ENCODE measurements at regions not wholly inside any gene's neighbourhood (a gene's known extent, or its start where the extent isn't known, plus 50 kb on each side); places are given as distances from the start of the nearest gene placed in this dataset.

DNA sequence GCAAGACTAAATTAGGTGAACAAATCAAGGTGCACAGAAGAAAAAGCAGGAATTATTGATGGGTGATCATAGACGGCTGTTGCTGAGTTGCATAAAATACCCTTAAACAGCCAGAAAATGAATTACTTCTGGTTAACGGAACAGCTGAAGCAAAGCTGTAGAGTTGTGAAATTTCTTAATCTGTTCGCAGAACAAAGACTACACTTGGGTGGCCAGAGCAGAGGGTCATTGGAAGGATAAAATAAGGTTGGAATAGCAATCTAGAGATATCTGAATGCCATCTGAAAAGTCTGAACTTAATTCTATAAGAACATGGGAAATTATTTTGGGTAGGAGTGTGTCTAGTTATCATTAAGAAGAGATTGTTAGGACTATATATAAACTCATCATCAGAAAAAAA, 339.1 kb upstream of the RSPO3 start:
- H3K36me3 Mint-ChIP-seq = no peaks in the 10 kb centered on the region
- H3K4me1 Mint-ChIP-seq = peaks cover 32% of the 10 kb centered on the region
- H3K27ac Mint-ChIP-seq = no peak overlapping the region
- no peak for DNase-seq (ENCODE audit: low spot score in 2 of 2, unreplicated experiment in 2 of 2)
- H3K4me3 Mint-ChIP-seq = no peak overlapping the region
- no peaks in the 10 kb centered on the region for H3K9me3 Mint-ChIP-seq
- no peaks in the 10 kb centered on the region for H3K27me3 Mint-ChIP-seq (ENCODE audit: low read depth)
- TF ChIP-seq, protein P1, sequence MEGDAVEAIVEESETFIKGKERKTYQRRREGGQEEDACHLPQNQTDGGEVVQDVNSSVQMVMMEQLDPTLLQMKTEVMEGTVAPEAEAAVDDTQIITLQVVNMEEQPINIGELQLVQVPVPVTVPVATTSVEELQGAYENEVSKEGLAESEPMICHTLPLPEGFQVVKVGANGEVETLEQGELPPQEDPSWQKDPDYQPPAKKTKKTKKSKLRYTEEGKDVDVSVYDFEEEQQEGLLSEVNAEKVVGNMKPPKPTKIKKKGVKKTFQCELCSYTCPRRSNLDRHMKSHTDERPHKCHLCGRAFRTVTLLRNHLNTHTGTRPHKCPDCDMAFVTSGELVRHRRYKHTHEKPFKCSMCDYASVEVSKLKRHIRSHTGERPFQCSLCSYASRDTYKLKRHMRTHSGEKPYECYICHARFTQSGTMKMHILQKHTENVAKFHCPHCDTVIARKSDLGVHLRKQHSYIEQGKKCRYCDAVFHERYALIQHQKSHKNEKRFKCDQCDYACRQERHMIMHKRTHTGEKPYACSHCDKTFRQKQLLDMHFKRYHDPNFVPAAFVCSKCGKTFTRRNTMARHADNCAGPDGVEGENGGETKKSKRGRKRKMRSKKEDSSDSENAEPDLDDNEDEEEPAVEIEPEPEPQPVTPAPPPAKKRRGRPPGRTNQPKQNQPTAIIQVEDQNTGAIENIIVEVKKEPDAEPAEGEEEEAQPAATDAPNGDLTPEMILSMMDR (IDR thresholded peaks at IDR 0.05; ENCODE audit: unreplicated experiment) = no peak

DNA sequence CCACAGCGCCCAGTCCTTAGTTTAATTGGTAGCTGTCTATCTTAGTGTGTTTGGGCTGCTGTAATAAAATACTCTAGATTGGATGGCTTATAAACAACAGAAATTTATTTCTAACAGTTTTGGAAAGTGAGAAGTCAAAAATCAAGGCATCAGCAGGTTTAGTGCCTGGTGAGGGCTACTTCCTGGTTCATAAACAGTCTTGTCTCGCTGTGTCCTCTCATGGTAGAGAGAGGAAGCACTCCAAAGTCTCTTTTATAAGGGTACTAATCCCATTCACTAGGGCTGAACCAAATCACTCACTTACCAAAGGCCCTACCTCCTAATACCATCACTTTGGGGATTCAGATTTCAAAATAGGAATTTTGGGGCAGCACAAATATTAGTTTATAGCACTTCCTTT, 336.9 kb upstream of the RSPO3 start:
- no peaks in the 10 kb centered on the region for H3K36me3 Mint-ChIP-seq

DNA sequence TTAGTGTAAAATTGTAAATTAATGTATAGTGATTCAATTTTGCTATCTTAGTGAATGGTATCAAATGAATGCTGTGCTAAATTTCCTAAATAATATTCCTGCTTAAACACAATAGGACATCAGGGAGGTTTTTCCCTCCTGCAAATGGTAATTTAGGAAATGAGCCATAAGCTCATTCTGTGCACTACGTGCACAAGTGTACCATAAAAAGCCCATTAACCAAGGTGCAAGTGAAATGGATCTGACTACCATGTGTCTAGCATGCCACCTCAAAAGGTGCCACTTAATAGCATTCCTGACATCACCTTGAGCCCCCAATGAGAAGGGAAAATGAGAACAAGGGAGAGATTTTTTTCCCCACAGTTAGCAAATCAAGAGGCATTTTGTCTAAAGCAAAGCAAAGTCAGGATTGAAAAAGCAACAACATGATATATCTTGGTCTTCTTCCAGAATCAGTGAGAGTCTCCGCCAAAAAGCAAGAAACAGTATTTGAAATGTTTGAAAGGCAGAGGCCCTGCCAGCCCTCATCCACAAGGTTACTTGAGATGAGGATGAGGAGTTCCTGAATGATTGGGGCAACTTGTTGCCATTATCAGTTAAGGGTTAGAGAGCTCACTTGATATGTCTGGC, 334.2 kb upstream of the RSPO3 start:
- no peak overlapping the region for H3K4me3 Mint-ChIP-seq
- H3K27ac Mint-ChIP-seq = no peak overlapping the region
- H3K27me3 Mint-ChIP-seq (ENCODE audit: low read depth) = no peaks in the 10 kb centered on the region
- H3K4me1 Mint-ChIP-seq = peaks cover 28% of the 10 kb centered on the region
- TF ChIP-seq, protein P1 (IDR thresholded peaks at IDR 0.05; ENCODE audit: unreplicated experiment) = no peak
- no peak for DNase-seq (ENCODE audit: low spot score in 2 of 2, unreplicated experiment in 2 of 2)
- no peaks in the 10 kb centered on the region for H3K36me3 Mint-ChIP-seq
- H3K9me3 Mint-ChIP-seq = peaks cover 4% of the 10 kb centered on the region

More for the DNA sequence above, 336.9 kb upstream of the RSPO3 start:
- TF ChIP-seq, protein P1 (IDR thresholded peaks at IDR 0.05; ENCODE audit: unreplicated experiment) = no peak
- no peaks in the 10 kb centered on the region for H3K27me3 Mint-ChIP-seq (ENCODE audit: low read depth)
- DNase-seq (ENCODE audit: low spot score in 2 of 2, unreplicated experiment in 2 of 2) = no peak
- peaks cover 28% of the 10 kb centered on the region for H3K4me1 Mint-ChIP-seq
- H3K4me3 Mint-ChIP-seq = no peak overlapping the region
- no peak overlapping the region for H3K27ac Mint-ChIP-seq
- H3K9me3 Mint-ChIP-seq = no peaks in the 10 kb centered on the region

DNA sequence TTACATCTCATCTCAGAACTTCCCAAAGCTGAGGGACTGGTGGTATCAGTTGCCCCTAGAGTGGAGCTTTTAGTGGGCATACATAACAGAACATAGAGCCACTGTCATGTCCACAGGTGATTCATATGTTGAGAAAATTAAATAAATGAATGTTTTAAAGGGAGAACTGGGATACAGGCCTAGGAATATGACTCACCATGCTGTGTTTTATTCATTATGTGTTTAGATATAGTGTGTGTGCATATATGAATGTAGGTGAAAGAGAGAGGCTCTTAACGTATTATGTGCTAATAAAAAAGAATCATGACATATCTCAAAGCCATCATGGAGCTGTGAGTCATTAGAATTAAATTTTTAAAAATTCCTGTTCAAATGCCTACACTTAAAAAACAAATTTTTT, 332.2 kb upstream of the RSPO3 start:
- Mint-ChIP-seq H3K36me3 (no peaks in the 10 kb centered on the region), H3K4me3 (no peak overlapping the region), H3K27me3 (ENCODE audit: low read depth) (no peaks in the 10 kb centered on the region), H3K27ac (no peak overlapping the region), H3K4me1 (peaks cover 19% of the 10 kb centered on the region), H3K9me3 (peaks cover 4% of the 10 kb centered on the region)
- TF ChIP-seq, protein P1 (IDR thresholded peaks at IDR 0.05; ENCODE audit: unreplicated experiment) = no peak
- DNase-seq (ENCODE audit: low spot score in 2 of 2, unreplicated experiment in 2 of 2) = no peak

DNA sequence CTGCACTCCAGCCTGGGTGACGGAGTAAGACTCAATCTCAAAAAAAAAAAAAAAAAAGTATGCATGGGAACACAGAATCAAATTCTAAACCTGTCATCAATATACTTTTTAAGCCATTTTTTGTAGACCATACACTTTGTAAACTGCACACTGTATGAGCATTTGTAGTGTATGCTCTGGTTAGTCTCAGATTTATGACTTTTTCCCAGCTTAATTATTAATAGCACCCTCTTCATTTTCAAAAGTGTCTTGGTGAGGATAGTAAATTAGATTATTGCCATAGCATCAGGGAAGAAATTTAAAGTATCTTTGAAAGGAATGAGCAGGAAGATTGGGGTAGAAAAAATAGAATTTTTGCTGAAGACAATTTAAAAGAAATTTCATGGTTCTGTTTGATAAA, 330.8 kb upstream of the RSPO3 start:
- H3K9me3 Mint-ChIP-seq = peaks cover 4% of the 10 kb centered on the region
- peaks cover 9% of the 10 kb centered on the region for H3K4me1 Mint-ChIP-seq
- no peak overlapping the region for H3K4me3 Mint-ChIP-seq
- H3K36me3 Mint-ChIP-seq = no peaks in the 10 kb centered on the region
- no peak for DNase-seq (ENCODE audit: low spot score in 2 of 2, unreplicated experiment in 2 of 2)
- H3K27me3 Mint-ChIP-seq (ENCODE audit: low read depth) = no peaks in the 10 kb centered on the region
- H3K27ac Mint-ChIP-seq = no peak overlapping the region
- TF ChIP-seq, protein P1 (IDR thresholded peaks at IDR 0.05; ENCODE audit: unreplicated experiment) = no peak

All from mesothelial cell of epicardium (in vitro differentiated cells).